ENCODE measurements at regions not wholly inside any gene's neighbourhood (a gene's known extent, or its start where the extent isn't known, plus 50 kb on each side); places are given as distances from the start of the nearest gene placed in this dataset.
"Not testable (repeated sequence)": the region's sequence is repeated elsewhere in the genome, so short reads cannot be mapped to it uniquely, and the experiment has no call there.

GRCh38 chr11:24142062-24142461 lies 354.8 kb upstream of the LUZP2 start:
- no peak for DNase-seq (ENCODE audit: low read depth)

- DNase-seq (ENCODE audit: low read depth), result no peak
These were observed 351.4 kb upstream of the LUZP2 start for GRCh38 chr11:24145411-24145810.

- DNase-seq (ENCODE audit: low read depth), result no peak
These were observed 343.5 kb upstream of the LUZP2 start for GRCh38 chr11:24153337-24153736.

- DNase-seq (ENCODE audit: low read depth), result peak; percentile 7
These were observed 341.1 kb upstream of the LUZP2 start for GRCh38 chr11:24155792-24156191.

GRCh38 chr11:24157316-24157715 lies 339.5 kb upstream of the LUZP2 start:
- no peak for DNase-seq (ENCODE audit: low read depth)

- DNase-seq (ENCODE audit: low read depth), result no peak
These were observed 335.3 kb upstream of the LUZP2 start for GRCh38 chr11:24161587-24161986.

- DNase-seq (ENCODE audit: low read depth), result peak; percentile 89
These were observed 333.7 kb upstream of the LUZP2 start for GRCh38 chr11:24163146-24163545.

- no peak for DNase-seq (ENCODE audit: low read depth)
These were observed 333.0 kb upstream of the LUZP2 start for GRCh38 chr11:24163841-24164240.

GRCh38 chr11:24171869-24172268 lies 325.0 kb upstream of the LUZP2 start:
- peak; percentile 15 for DNase-seq (ENCODE audit: low read depth)

- DNase-seq (ENCODE audit: low read depth), result no peak
These were observed 315.3 kb upstream of the LUZP2 start for GRCh38 chr11:24181395-24182047.

- DNase-seq (ENCODE audit: low read depth), result not testable (repeated sequence)
These were observed 311.3 kb upstream of the LUZP2 start for GRCh38 chr11:24185535-24185934.

- no peak for DNase-seq (ENCODE audit: low read depth)
These were observed 300.1 kb upstream of the LUZP2 start for GRCh38 chr11:24196733-24197132.

- DNase-seq (ENCODE audit: low read depth), result peak; percentile 8
These were observed 298.4 kb upstream of the LUZP2 start for GRCh38 chr11:24198481-24198880.

GRCh38 chr11:24199461-24199860 lies 297.4 kb upstream of the LUZP2 start:
- DNase-seq (ENCODE audit: low read depth), result no peak

GRCh38 chr11:24206030-24206429 lies 290.8 kb upstream of the LUZP2 start:
- no peak for DNase-seq (ENCODE audit: low read depth)

- no peak for DNase-seq (ENCODE audit: low read depth)
These were observed 290.3 kb upstream of the LUZP2 start for GRCh38 chr11:24206511-24206910.

- DNase-seq (ENCODE audit: low read depth), result no peak
These were observed 280.4 kb upstream of the LUZP2 start for GRCh38 chr11:24216488-24216887.

GRCh38 chr11:24217319-24217718 lies 279.5 kb upstream of the LUZP2 start:
- DNase-seq (ENCODE audit: low read depth), result not testable (repeated sequence)

- no peak for DNase-seq (ENCODE audit: low read depth)
These were observed 271.4 kb upstream of the LUZP2 start for GRCh38 chr11:24225501-24225900.

GRCh38 chr11:24226606-24227005 lies 270.2 kb upstream of the LUZP2 start:
- no peak for DNase-seq (ENCODE audit: low read depth)

GRCh38 chr11:24233041-24233440 lies 263.8 kb upstream of the LUZP2 start:
- no peak for DNase-seq (ENCODE audit: low read depth)

GRCh38 chr11:24234822-24235508 lies 261.9 kb upstream of the LUZP2 start:
- no peak for DNase-seq (ENCODE audit: low read depth)

Measured in LHCN-M2 (cell line).